ENCODE measurements at regions not wholly inside any gene's neighbourhood (a gene's known extent, or its start where the extent isn't known, plus 50 kb on each side); places are given as distances from the start of the nearest gene placed in this dataset.

DNA sequence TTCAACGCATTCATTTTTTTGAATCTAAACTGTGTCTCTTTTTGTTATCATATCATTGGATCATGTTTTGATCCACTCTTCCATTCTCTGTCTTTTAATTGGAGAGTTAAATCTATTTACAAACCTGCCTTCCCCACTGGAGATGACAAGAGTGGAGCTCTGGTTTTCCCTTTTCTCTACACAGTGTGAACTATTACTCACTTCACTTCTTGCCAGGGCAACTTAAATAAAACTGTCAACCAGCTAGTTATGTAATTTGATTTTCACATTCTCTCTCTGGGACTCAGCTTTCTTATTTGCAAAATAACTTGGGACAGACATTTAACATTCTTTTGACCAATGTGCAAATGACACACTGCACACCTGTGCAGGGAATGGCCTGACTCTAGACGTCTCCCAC lies 230.8 kb upstream of the CST7 start:
- DNase-seq (ENCODE audit: low spot score), result no peak
- intact Hi-C loops (cut with DNase I), result no loop called here

DNA sequence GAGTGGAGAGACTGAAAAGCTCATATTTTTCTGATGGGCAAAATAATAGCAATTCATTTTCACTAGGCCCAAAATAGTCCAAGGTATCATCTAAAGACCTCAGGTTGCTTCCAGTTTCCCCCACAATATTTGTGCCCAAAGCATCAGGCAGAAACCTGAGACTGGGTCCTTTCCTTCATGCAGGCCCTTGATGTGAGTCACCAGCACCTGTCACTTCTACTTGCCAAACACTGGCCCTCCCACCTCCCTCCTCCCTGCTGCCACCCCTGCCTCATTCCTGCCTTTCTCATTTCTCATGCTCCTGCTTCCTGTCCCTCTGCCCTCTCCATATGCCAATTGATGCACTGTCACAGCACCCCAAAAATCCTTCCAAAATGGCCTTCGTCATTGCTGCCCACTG lies 230.4 kb upstream of the CST7 start:
- DNase-seq (ENCODE audit: low spot score), result no peak
- intact Hi-C loops (cut with DNase I), result no loop called here

DNA sequence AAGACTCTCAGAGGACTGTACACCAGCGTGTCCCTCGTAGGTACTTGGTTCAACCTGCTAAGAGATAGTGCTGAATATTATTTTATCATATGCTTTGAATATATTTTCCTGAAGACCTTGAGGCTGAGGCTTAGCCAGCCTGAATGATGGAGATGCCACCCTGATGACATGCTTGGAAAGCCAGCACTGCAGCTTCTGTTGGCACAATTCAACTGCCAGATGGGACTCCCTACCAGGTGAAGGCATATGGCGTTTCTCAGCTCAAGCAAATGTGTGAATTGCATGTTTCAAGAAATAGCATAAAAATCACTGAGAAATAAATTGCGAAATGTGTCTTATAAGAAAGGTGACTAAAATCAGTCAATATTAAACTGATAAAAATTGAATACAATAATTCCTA lies 228.1 kb upstream of the CST7 start:
- intact Hi-C loops (cut with DNase I), result no loop called here
- no peak for DNase-seq (ENCODE audit: low spot score)

DNA sequence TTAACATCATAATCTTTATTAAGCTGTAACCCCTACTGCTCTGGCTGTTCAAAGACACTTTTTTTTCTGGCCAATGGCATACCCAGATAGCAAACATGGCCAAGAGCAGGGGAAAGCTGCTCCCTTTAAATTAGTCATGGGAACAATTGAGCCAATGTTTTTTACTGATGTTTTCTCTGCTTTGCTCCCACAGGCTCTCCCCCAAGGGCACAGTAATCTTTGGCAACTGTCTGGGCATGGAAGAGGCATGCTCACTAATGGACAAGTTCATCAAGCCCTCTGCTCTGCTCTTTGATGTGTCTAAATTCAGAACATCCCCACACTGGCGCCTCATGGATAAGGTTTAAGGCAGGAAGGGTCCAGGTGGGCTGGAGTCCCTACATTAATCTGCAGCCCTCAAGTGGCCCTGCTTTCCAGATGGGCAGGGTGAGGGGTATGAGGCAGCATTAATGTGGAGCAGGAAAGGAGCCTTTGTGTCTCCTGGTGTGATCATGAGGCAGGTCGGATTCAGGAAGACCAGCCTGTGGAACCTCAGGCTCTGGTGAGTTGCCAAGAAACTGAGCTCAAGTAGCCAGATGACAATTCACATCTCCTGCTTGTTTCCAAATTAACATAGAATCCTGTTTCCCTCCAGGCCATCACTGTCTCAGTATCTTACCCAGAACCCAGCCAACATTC lies 227.0 kb upstream of the CST7 start:
- intact Hi-C loops (cut with DNase I), result no loop called here
- DNase-seq (ENCODE audit: low spot score), result no peak

DNA sequence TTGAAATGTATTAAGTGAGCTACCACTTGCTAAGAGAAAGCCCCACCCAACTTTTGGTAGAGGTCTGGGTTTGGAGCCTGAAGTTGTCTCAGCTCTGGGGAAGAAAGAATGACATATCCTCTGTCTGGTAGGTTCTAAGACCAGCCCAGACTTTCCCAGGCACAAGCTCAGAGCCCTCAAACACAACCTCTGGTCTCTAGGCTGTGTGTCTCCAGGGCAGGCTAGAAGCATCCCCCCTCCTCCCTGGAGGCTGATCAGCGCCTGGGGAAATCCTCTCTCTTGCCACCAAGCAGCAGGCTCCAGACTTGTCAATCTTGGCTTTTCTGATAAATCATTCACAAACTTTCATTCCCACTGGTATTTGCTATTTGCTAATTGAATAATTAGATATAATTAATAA lies 226.5 kb upstream of the CST7 start:
- intact Hi-C loops (cut with DNase I), result no loop called here
- no peak for DNase-seq (ENCODE audit: low spot score)

DNA sequence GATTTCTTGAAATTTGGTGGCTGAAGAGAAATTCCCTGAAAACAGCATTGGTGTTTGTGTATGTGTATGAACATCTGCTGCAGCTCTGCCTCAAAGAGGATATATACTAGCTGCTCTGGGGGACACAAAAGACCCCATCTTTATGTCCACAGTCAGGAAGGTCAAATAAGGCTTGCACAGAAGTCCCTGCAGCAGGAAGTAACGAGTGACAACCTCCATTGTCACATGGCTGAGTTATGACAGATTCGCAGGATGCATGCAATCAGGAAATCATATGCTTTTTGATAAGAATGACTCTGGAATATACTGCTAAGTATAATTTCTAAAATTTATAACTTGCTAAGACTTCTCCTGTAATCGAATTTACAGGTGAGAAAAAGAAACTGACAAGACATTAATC lies 225.9 kb upstream of the CST7 start:
- DNase-seq (ENCODE audit: low spot score), result no peak
- intact Hi-C loops (cut with DNase I), result no loop called here

DNA sequence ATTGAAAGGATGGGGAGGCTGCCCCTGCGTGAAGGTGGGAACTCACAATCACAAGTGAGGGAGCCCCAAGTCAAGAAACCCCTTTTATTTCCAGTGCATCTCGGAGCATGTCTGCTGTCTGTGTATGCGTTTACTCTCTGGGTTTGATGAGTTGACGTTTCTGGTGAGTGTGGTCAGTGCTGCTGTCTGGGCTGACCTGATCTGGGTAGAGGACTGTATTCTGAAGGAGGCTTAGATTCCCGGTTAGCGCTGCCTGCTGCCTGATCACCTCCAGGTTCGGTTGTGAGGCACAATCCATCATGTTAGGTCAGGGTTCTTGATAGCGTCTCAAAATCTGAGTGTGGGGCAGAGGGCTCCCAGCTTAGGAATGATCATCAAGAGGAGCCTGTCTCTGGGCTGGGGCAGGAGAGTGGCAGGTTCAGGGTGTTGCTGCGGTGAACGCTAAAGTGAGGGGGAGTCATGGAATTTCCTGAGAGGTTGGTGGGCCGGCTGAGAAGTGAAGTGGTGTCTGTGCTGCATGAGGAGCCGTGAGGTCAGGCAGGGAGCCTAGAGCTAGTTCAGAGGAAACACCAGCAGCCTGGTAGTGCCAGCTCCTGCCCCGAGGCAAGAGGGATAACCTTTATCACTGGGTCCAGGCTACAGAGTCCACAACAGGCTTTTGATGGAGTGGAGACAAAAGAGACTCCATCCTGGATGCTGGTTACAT lies 225.3 kb upstream of the CST7 start:
- intact Hi-C loops (cut with DNase I), result no loop called here
- no peak for DNase-seq (ENCODE audit: low spot score)

DNA sequence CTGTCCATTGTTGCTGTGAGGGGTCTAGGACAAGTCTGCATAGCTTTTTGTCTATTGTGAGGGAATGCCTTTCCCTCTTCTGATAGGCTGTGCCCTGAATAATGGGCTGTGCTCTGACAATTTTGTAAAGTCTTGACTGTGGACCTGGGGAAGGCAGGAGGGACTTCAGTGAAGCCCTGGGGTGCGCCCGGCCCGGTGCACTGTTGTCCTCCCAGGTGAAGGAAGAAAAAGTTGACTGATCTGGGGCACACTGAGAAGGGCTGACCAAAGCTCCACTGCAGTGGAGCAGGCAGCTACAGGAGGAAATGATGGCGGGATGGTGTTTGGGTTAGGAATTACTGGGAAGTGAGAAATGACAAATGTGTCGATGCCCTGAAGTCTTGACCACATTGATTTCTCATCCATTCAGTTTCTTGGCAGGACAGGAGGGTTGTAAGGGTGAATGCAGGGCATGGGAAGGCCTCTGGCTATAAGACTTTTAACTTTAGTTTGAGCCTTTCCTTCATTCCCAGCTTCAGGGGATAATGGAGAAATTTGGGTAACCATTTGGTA lies 224.0 kb upstream of the CST7 start:
- intact Hi-C loops (cut with DNase I), result no loop called here
- DNase-seq (ENCODE audit: low spot score), result no peak

DNA sequence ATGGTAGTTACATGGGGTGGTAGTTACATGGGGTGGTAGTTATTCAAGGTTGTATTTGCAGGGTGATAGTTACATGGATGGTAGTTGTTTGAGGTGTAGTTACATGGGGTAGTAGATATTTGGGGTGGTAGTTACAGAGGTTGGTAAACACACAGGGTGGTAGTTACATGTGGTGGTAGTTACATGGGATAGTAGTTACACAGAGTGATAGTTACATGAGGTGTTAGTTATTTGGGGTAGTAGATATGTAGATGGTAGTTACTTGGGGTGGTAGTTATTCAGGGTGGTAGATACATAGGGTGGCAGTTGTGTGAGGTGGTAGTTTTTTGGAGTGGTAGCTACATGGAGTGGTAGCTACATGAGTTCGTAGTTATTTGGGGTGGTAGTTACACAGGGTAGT lies 221.3 kb upstream of the CST7 start:
- DNase-seq (ENCODE audit: low spot score), result no peak
- intact Hi-C loops (cut with DNase I), result no loop called here

DNA sequence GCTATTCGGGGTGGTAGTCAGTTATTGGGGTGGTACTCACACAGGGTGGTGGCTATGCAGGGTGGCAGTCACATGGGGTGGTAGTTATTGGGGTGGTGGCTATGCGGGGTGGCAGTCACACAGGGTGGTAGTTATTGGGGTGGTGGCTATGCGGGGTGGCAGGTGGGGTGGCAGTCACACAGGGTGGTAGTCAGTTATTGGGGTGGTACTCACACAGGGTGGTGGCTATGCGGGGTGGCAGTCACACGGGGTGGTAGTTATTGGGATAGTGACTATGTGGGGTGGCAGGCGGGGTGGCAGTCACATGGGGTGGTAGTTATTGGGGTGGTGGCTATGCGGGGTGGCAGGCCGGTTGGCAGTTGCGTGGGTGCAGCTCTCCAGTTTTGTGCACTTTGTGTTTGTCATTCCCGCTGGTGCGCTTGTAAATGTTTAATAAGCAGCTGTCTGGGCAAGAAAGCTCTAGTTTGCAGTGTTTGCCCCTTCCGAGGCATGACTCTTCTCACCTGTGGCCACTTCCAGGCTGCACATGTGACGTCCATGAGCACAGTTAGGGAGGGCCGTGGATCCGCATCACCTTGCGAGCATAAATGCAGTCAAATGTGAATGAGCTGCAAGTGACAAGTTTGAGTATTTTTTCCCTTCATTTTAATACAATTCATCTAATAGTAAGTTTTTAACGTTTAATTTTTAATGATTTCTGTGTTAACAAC lies 219.0 kb upstream of the CST7 start:
- DNase-seq (ENCODE audit: low spot score), result no peak
- intact Hi-C loops (cut with DNase I), result no loop called here

DNA sequence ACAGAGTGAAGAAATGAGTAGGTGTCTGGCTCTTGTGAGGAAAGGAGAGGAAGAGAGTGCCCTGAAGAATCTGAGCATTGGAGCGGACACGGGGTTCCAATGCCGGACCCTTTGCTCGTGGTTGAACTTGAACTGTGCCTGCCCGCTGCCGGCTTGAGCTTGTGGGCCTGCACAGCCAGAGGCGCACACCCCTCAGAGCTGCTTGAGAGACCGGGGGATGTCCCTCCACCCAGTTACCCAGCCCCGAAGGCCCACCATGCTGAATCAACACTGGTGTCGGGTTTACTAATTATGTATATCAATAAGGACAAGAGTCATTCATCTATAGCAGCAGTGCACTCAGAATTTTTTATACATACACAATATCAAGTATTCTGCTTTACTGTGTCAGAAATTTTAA lies 218.3 kb upstream of the CST7 start:
- intact Hi-C loops (cut with DNase I), result no loop called here
- DNase-seq (ENCODE audit: low spot score), result no peak

DNA sequence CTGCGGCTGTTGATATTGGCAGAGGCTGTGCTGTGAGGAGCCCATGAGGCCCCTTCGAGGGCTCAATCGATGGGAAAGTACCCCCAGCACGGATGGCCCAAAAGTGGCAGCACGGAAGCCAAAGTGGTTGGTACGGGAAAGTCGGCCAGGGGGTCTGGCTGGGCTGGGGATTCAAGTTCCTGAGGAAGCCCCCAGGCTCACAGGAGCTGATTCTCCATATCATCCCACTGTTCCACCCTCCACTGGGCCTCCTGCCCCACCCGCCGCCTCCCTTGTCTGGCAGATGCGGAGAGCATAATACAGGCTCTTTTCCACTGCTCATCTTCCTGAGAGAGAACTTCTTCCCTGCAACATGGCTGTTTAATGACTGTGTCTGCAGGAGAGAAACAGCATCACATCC lies 217.8 kb upstream of the CST7 start:
- intact Hi-C loops (cut with DNase I), result no loop called here
- no peak for DNase-seq (ENCODE audit: low spot score)

DNA sequence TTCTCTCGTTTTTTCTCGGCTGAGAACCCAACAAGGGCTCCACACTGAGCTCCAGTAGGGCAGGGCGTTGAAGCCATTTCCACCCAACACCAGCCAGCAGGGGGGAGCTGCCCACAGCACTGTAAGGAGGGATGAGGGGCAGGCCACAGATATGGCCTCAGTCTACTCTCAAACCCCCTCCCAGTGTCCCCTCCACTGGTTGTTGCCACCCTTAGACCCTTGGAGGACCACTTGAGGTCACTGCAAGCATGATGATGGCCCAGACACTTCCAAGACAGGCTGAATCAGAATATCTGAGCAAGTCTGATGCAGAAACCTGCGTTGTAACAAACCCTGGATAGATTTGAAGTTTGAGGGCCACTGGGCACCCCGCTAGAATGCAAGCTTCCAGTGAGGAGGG lies 217.0 kb upstream of the CST7 start:
- intact Hi-C loops (cut with DNase I), result no loop called here
- DNase-seq (ENCODE audit: low spot score), result no peak

DNA sequence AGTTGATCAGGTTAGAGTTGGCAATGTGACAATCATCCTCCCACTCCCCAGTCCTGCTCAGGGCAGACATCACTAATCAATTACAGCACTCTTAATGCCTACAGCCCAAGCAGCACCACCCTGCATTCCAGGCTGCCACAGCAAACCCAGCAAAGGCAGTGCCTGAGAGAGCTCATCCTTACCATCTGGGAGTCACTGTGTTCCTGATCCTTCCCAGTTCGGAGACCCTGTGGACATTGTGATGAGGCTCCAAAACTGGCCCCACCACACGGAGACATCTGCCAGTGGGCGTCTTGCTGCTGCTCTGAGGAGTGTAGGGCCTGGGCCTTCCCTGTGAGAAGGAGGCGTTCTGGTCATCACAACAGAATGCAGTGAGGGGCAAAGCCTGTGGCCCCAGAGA lies 216.5 kb upstream of the CST7 start:
- intact Hi-C loops (cut with DNase I), result no loop called here
- no peak for DNase-seq (ENCODE audit: low spot score)

DNA sequence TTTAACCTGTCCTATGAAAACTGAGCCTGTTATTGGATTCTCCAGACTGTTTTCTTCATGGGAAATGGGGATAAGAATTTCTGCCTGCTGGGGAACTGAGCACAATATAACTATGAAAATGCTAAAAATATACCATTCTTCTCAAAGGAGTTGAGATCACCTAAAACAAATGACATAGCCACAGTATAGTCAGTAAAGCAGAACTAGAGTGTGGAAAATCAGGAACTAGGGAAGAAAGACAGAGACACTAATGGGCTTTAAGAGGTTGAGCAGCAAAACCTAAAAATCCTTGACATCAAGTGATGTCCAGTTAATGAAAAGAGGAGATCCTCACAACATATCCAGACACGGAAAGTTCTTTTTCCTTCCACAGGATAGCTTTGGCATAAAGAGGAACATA lies 215.7 kb upstream of the CST7 start:
- no peak for DNase-seq (ENCODE audit: low spot score)
- intact Hi-C loops (cut with DNase I), result no loop called here

DNA sequence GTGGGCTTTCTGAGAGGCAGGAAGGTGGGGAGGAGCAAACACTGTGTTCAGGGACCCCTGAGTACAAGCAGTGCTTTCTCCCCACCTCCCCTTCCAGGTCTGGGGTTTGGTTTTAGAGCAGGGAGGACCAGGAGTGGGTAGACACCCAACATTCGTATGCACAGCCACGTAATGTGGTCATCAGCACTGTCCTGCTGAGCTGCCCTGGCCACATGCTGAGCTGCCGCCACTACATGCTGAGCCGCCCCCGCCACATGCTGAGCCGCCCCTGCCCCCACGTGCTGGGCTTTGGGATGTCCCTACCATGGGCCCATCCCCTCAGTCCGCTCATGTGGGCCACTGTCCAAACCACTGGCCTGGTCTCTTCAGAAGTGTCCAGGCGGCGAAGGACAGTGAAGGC lies 214.9 kb upstream of the CST7 start:
- intact Hi-C loops (cut with DNase I), result no loop called here
- no peak for DNase-seq (ENCODE audit: low spot score)

DNA sequence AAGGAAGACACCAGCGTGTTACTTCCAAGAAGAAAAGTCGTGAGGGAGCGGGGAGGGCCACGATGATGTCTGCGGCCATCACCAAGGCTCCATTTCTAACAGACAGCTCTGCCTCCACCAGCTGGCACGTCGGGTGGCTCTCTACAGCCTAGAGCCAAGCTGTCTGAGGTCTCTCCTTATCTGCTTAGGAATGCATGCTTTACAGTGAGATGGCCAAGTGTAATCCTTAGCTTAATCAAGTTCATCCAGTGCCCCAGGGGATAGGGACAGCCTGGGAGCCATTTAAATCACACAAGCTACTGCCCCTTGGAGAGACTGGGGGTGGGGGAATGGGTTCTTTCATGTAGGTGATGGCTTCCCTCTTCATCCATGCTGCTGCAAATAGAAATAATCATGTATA lies 213.8 kb upstream of the CST7 start:
- intact Hi-C loops (cut with DNase I), result no loop called here
- no peak for DNase-seq (ENCODE audit: low spot score)

DNA sequence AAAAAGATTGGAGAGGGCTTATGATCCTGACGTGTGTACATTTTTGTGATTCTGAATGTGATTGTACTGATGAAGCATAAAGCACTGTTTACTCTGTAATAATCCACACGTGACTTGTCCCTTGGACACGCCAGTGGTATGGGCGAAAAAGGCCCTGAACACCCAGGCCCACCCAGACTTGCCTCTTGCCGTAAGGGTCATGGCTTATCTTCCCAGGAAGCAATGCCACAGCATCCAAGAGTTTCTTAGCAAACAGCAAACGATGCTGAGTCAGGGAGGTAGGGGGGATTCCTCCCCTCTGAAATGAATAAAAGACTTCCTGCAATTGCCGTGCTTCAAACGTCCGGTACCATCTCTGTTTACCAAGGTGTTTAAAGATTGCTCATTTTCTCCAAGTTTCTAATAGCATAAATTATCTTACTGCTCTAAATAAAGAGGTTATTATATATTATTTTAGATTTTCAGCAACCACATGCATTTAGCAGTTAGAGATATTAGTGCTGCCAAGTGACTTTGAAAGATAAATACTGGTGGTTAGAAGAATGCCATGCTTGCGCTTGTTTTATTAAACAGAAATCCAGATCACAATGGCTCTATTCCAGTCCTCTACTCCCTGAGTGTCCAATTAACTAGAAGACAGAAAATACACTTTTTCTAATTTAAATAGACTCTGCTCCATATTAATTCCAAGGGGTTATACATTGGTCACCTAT lies 212.8 kb upstream of the CST7 start:
- no peak for DNase-seq (ENCODE audit: low spot score)
- intact Hi-C loops (cut with DNase I), result no loop called here

DNA sequence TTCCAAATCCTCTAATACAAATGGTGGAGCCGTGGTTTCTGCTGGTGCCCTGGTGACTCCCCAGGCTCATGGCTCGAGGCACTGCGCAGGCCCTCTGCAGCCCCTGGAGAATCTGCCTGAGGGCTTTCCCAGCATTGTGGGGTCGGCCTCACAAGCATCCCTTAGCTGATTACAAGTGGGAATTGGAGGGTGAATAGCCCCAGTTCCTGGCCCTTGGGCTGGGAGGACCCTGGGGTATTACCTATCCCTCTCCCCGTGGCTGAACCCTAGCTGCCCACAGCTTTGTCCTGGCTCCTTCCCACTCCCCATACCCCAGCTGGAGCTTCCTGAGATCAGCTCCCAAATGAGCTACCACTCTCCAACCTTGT lies 212.2 kb upstream of the CST7 start:
- intact Hi-C loops (cut with DNase I), result no loop called here
- DNase-seq (ENCODE audit: low spot score), result no peak

DNA sequence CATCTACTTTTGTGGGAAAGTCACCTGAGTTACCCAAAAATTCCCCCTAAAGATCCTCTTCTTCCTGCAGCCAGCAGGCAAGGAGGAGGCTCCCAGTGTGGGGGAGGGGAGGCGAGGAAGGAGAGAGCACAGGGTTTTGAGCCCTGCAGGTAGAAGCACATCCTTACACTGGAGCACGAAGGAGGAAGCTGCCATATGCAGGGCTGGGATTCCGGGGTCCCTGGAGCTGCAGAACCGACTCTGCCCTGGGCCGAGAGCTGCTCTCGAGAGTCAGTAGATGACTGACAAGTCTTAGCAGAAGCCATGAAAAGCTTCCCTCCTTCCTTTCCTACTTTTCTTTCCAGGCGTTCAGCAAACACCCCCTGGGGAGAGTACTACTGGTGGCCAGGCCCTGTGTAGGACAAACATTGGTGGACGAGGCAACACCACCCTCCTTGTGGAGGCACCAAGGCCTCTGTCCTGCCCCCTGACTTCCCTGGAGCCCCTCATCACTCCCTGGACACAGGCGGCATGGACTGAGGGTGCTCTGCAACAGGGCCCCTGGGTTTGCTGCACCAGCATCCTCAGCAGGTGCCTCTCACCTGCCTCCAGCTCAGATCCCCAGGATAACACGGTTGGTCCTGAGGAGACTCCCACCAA lies 211.7 kb upstream of the CST7 start:
- no peak for DNase-seq (ENCODE audit: low spot score)
- intact Hi-C loops (cut with DNase I), result no loop called here

Measured in posterior vena cava (tissue), 2 donors.